HCT116 (cell line): ENCODE measurements at regions not wholly inside any gene's neighbourhood (a gene's known extent, or its start where the extent isn't known, plus 50 kb on each side); places are given as distances from the start of the nearest gene placed in this dataset.
"Not testable (repeated sequence)": the region's sequence is repeated elsewhere in the genome, so short reads cannot be mapped to it uniquely, and the experiment has no call there.

Experiments used
- ATAC-seq: fragments of 200-7000 bp; cut with Tn5 transposase; 2 replicates; pipeline ENCODE4 v1.9.1; 2020; ENCODE audit warnings: mild to moderate bottlenecking, moderate library complexity
- BruUV-seq: library from RNA; stranded (reverse); fragments of 400-500 nt; replicated peaks from 2 replicates; lab custom pipeline; 2021; lab: Mats Ljungman, UMichigan
- CTCF ChIA-PET: fragments of 300-600 bp; sonication (Branson Sonifier 250); formaldehyde crosslinking; loops from one replicate; lab custom pipeline; 2021; ENCODE audit warnings: antibody characterized with exemption; lab: Charles Lee
- POLR2A ChIA-PET: fragments of 300-600, 350-600 bp; sonication (Branson Sonifier 250); formaldehyde crosslinking; loops from one replicate; lab custom pipeline; 2021; ENCODE audit warnings: antibody characterized with exemption; lab: Charles Lee
- RAD21 ChIA-PET, 2 experiments: fragments of 300-600 bp; sonication (Branson Sonifier 250); formaldehyde crosslinking; loops; one replicate each; lab custom pipeline; 2023; ENCODE audit warnings: low total read pairs in 2 of 2; ENCODE audit not compliant: uncharacterized antibody in 2 of 2, unreplicated experiment in 2 of 2, low non-redundant PET in 1 of 2; lab: Charles Lee
- DNase-seq: peaks from one replicate; pipeline ENCODE4 v3.0.0-alpha.2; 2010; ENCODE audit warnings: low read depth, low spot score
- H2AFZ ChIP-seq: fragments of 200-600 bp; shearing (Covaris generic), sonication (generic); 2 replicates; pipeline ENCODE4 v1.6.1; 2017; ENCODE audit warnings: low read depth, mixed run types, mixed read lengths, antibody characterized with exemption, low read length; ENCODE audit not compliant: poor library complexity, severe bottlenecking
- H3K27ac ChIP-seq: 2 replicates; pipeline ENCODE4 v1.5.1; 2012; ENCODE audit warnings: low read depth, low read length
- H3K27me3 ChIP-seq: fragments of 200-600 bp; sonication (generic); 2 replicates; pipeline ENCODE4 v1.6.1; 2016; ENCODE audit warnings: mixed run types, low read length, mixed read lengths; ENCODE audit not compliant: insufficient read depth
- H3K36me3 ChIP-seq, 2 experiments: fragments of 200-500 bp in 1 of 2; fragments of 200-600 bp in 1 of 2; sonication (Bioruptor generic) in 1 of 2; sonication (generic) in 1 of 2; 2 replicates each; pipeline versions ENCODE4 v1.5.1 to v1.6.1; 2014 to 2016; ENCODE audit warnings: low read length in 2 of 2, inconsistent platforms in 1 of 2, mixed read lengths in 1 of 2, mixed run types in 1 of 2; ENCODE audit not compliant: insufficient read depth in 2 of 2, control insufficient read depth in 1 of 2
- H3K4me1 ChIP-seq, 2 experiments: fragments of 200-600 bp in 1 of 2; sonication (generic) in 1 of 2; 2 replicates each; pipeline versions ENCODE4 v1.5.1 to v1.6.1; 2012 to 2017; ENCODE audit warnings: low read length in 2 of 2, inconsistent platforms in 1 of 2, mild to moderate bottlenecking in 1 of 2, mixed read lengths in 1 of 2, mixed run types in 1 of 2, moderate library complexity in 1 of 2; ENCODE audit not compliant: insufficient read depth in 2 of 2, control insufficient read depth in 1 of 2
- H3K4me2 ChIP-seq: fragments of 200-600 bp; sonication (generic); 2 replicates; pipeline ENCODE4 v1.6.1; 2017; ENCODE audit warnings: mixed run types, low read length, mixed read lengths
- H3K4me3 ChIP-seq, 2 experiments: fragments of 200-600 bp in 1 of 2; sonication (generic) in 1 of 2; replicated peaks in 1 of 2; 2 replicates each; pipeline ENCODE4 v1.5.1; 2011 to 2016; ENCODE audit warnings: low read length in 2 of 2, control low read depth in 1 of 2, low read depth in 1 of 2, mild to moderate bottlenecking in 1 of 2, mixed read lengths in 1 of 2, mixed run types in 1 of 2
- H3K79me2 ChIP-seq: fragments of 200-600 bp; sonication (generic); 2 replicates; pipeline ENCODE4 v1.6.1; 2017; ENCODE audit warnings: mild to moderate bottlenecking, mixed run types, low read length, moderate library complexity, mixed read lengths; ENCODE audit not compliant: insufficient read depth
- H3K9ac ChIP-seq: fragments of 200-600 bp; sonication (generic); 2 replicates; pipeline ENCODE4 v1.6.1; 2016; ENCODE audit warnings: low read length, mixed read lengths
- H3K9me2 ChIP-seq: fragments of 200-600 bp; sonication (generic), shearing (Covaris generic); 2 replicates; pipeline ENCODE4 v1.6.1; 2017; ENCODE audit warnings: mixed run types, mild to moderate bottlenecking, moderate library complexity; ENCODE audit not compliant: insufficient read depth
- H3K9me3 ChIP-seq, 2 experiments: fragments of 200-500 bp in 1 of 2; fragments of 200-600 bp in 1 of 2; sonication (Bioruptor generic) in 1 of 2; sonication (generic) in 1 of 2; 2 replicates each; pipeline ENCODE4 v1.6.1; 2014 to 2017; ENCODE audit warnings: low read length in 2 of 2, mixed read lengths in 2 of 2, inconsistent platforms in 1 of 2, low read depth in 1 of 2, mild to moderate bottlenecking in 1 of 2, mixed run types in 1 of 2, moderate library complexity in 1 of 2; ENCODE audit not compliant: control insufficient read depth in 1 of 2, insufficient read depth in 1 of 2
- H4K20me1 ChIP-seq: fragments of 200-600 bp; sonication (generic), shearing (Covaris generic); 2 replicates; pipeline ENCODE4 v1.6.1; 2017; ENCODE audit warnings: mixed run types, mild to moderate bottlenecking, moderate library complexity; ENCODE audit not compliant: insufficient read depth
- CBX3 ChIP-seq: IDR thresholded peaks from 2 replicates; pipeline ENCODE4 v1.6.1; 2012; ENCODE audit warnings: low read depth
- CEBPB ChIP-seq: IDR thresholded peaks from 2 replicates; pipeline ENCODE4 v1.6.1; 2012; ENCODE audit warnings: low read depth
- EGR1 ChIP-seq: IDR thresholded peaks from 2 replicates; pipeline ENCODE4 v1.6.1; 2012; ENCODE audit warnings: low read depth
- EZH2 ChIP-seq: fragments of 200-600 bp; sonication (generic); IDR thresholded peaks from 2 replicates; pipeline ENCODE4 v1.6.1; 2017; ENCODE audit warnings: antibody characterized with exemption, mixed run types
- EZH2phosphoT487 ChIP-seq: fragments of 200-600 bp; IDR thresholded peaks from 2 replicates; pipeline ENCODE4 v1.6.1; 2018; ENCODE audit warnings: antibody characterized with exemption, borderline replicate concordance
- JUND ChIP-seq: IDR thresholded peaks from 2 replicates; pipeline ENCODE4 v1.6.1; 2012
- MAX ChIP-seq: IDR thresholded peaks from 2 replicates; pipeline ENCODE4 v1.6.1; 2012
- RAD21 ChIP-seq: IDR thresholded peaks from 2 replicates; pipeline ENCODE4 v1.6.1; 2012; ENCODE audit warnings: low read depth, mild to moderate bottlenecking
- ZBTB33 ChIP-seq: IDR thresholded peaks from 2 replicates; pipeline ENCODE4 v1.6.1; 2011; ENCODE audit warnings: mild to moderate bottlenecking, low read length, moderate library complexity; ENCODE audit not compliant: insufficient replicate concordance; ENCODE audit errors: extremely low read depth
- intact Hi-C: fragments of 100-400 bp; cut with micrococcal nuclease; formaldehyde crosslinking; loops from 2 replicates; pipeline ENCODE4 v1.10.0; 2022
- TF ChIP-seq, protein P1 (sequence below): IDR thresholded peaks from 2 replicates; pipeline ENCODE4 v1.6.1; 2012

- intact Hi-C loops: no loop called here
- POLR2A ChIA-PET: no interaction called here
- Histone ChIP-seq H3K36me3 (no peaks in the 10 kb centered on the region), H3K27ac (no peak overlapping the region), H3K9me3 (no peaks in the 10 kb centered on the region)
- CTCF ChIA-PET: no interaction called here
- TF ChIP-seq MAX (no peak), RAD21 (no peak), EZH2phosphoT487 (no peak), CEBPB (no peak), CBX3 (no peak)
- TF ChIP-seq, all 23 proteins: peak for 0
- Histone ChIP-seq H3K9ac (no peak overlapping the region), H3K4me1 (no peaks in the 10 kb centered on the region), H3K4me2 (no peak overlapping the region), H2AFZ (no peak overlapping the region), H3K4me3 (no peak overlapping the region), H4K20me1 (no peaks in the 10 kb centered on the region), H3K9me2 (no peaks in the 10 kb centered on the region), H3K79me2 (no peaks in the 10 kb centered on the region), H3K27me3 (no peaks in the 10 kb centered on the region)
- DNase-seq (no peak), ATAC-seq (no peak)
- RAD21 ChIA-PET: no interaction called here
- BruUV-seq: no TSS peak
Observed at GRCh38 chr10:64350665-64351064, 829.5 kb downstream of the REEP3 start.

GRCh38 chr10:64358907-64359306 is 837.7 kb downstream of the REEP3 start:
- TF ChIP-seq EGR1 (no peak), JUND (no peak), EZH2 (no peak), ZBTB33 (no peak)
- TF ChIP-seq, protein P1, sequence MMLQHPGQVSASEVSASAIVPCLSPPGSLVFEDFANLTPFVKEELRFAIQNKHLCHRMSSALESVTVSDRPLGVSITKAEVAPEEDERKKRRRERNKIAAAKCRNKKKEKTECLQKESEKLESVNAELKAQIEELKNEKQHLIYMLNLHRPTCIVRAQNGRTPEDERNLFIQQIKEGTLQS: no peak
- TF ChIP-seq, all 23 proteins: peak for 0
- no peak for ATAC-seq
- no peaks in the 10 kb centered on the region for H3K9me2 ChIP-seq
- ChIA-PET CTCF (no interaction called here), POLR2A (no interaction called here), RAD21 (no interaction called here)
- H3K27ac ChIP-seq: no peak overlapping the region
- intact Hi-C loops: no loop called here
- H3K4me2 ChIP-seq: no peak overlapping the region
- H3K9ac ChIP-seq: no peak overlapping the region
- no peaks in the 10 kb centered on the region for H3K79me2 ChIP-seq
- no peaks in the 10 kb centered on the region for H4K20me1 ChIP-seq
- BruUV-seq: no TSS peak
- H3K4me3 ChIP-seq: no peak overlapping the region
- no peak overlapping the region for H2AFZ ChIP-seq
- no peaks in the 10 kb centered on the region for H3K36me3 ChIP-seq
- DNase-seq: no peak
- H3K27me3 ChIP-seq: no peaks in the 10 kb centered on the region
- H3K9me3 ChIP-seq: no peaks in the 10 kb centered on the region
- H3K4me1 ChIP-seq: no peaks in the 10 kb centered on the region

GRCh38 chr10:64360240-64360639 is 839.0 kb downstream of the REEP3 start:
- H3K36me3 ChIP-seq, BruUV-seq, H3K9ac ChIP-seq, H4K20me1 ChIP-seq, H3K4me2 ChIP-seq, H3K27me3 ChIP-seq, RAD21 ChIA-PET, H3K4me3 ChIP-seq, H3K9me2 ChIP-seq, ATAC-seq, DNase-seq, H3K4me1 ChIP-seq, POLR2A ChIA-PET, intact Hi-C loops, H3K27ac ChIP-seq, H3K79me2 ChIP-seq, CTCF ChIA-PET, H3K9me3 ChIP-seq, H2AFZ ChIP-seq: not testable (repeated sequence)
